ENCODE measurements at regions not wholly inside any gene's neighbourhood (a gene's known extent, or its start where the extent isn't known, plus 50 kb on each side); places are given as distances from the start of the nearest gene placed in this dataset.

GRCh38 chr5:158644301-158644700, 455.4 kb downstream of the EBF1 start:
- no peak for DNase-seq

DNA sequence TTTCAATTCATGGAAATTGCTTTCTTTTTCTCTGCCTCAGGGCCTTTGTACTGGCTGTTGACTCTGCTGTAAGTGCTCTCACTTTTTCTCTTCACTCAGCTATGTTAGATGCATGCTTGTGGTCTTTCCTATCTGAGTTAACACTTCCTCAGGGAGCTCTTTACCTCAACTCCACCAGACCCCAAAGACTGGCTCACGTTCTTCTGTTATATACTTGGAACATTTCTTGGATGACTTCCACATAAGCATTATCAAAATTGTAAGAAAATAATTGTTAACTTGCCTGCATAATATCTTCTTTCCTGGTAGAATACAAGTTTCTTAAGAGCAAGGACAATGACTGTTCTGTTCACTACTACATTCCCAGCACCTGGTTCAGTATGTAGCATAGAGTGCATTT, 455.9 kb downstream of the EBF1 start:
- DNase-seq = no peak

GRCh38 chr5:158642879-158643278, 456.8 kb downstream of the EBF1 start:
- DNase-seq = no peak

DNA sequence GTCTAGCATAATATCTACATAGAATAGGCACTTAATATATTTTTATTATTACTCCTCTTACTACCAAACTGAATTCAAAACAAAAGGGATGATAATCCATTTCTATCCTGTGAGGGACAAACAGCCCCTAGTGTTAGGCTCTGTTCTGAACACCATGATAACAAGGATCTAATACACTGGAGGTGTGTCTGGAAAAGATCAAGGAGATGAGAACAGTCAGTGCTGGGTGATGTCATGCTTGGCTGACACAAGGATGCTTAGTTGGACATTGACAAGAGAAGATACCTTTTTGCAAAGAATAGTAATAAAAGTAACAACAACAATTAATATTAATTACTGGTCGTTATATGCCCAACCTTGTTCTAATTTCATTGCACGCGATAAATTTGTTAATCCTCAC, 458.7 kb downstream of the EBF1 start:
- DNase-seq = no peak

DNA sequence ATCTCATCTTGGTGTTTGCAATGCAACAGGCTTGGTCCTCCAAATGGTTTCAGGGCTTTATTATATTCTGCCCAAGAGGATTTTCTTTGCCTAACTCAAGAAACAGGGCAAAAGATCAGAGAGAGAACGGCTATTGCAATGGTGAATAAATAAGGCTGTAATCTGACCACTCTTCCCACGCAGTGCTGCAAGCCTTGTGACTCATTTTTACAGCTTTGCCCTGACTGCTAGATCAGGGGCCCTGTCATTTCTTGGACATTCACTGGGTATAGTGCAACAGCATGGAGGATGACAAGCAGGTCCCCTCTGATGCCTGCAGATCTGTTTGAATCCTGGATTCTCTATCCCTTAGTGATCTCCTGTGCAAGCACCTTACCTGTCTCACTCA, 459.1 kb downstream of the EBF1 start:
- DNase-seq = no peak

GRCh38 chr5:158639881-158640592, 459.7 kb downstream of the EBF1 start:
- no peak for DNase-seq

GRCh38 chr5:158638396-158638795, 461.3 kb downstream of the EBF1 start:
- DNase-seq = no peak

- DNase-seq = no peak
These were observed 462.7 kb downstream of the EBF1 start for GRCh38 chr5:158637039-158637438.

DNA sequence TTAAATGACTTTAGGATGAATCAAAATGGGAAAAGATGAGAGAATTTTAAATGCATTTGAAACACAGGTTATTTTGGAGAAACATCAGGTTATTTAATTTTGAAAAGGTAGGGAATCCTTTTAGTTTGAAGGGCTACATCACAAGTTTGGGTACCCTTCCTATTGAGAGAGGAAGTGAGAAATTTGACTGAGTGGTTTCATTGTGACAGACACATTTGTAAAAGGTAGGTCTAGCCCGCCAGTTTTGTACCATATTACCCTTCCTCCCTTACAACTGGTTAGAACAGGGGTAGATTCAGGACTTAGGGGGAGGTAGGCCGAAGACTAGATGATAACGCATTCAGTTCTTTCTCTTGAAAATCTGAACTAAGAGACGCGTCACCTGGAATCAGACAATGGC, 464.2 kb downstream of the EBF1 start:
- no peak for DNase-seq

GRCh38 chr5:158634714-158635113, 465.0 kb downstream of the EBF1 start:
- DNase-seq = no peak

- no peak for DNase-seq
These were observed 470.0 kb downstream of the EBF1 start for GRCh38 chr5:158629591-158630312.

DNA sequence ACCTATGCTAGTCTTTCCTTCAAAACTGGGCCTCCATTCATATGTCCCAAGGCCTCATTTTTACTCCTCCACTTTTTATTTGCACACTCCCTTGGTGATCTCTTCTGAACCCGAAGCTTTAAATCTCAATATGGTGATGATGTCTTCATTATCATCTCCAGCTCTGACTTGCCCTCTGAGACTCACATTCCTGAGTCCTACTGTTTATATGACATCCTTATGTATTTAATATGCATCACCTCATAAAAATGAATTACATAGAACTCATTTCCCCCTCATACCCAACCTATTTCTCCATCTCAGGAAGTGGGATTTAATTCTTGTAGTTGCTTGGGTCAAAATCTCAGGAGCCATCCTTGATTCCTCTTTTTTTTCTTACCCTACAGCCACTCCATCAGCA, 473.0 kb downstream of the EBF1 start:
- DNase-seq = no peak

- no peak for DNase-seq
These were observed 475.7 kb downstream of the EBF1 start for GRCh38 chr5:158623971-158624370.

DNA sequence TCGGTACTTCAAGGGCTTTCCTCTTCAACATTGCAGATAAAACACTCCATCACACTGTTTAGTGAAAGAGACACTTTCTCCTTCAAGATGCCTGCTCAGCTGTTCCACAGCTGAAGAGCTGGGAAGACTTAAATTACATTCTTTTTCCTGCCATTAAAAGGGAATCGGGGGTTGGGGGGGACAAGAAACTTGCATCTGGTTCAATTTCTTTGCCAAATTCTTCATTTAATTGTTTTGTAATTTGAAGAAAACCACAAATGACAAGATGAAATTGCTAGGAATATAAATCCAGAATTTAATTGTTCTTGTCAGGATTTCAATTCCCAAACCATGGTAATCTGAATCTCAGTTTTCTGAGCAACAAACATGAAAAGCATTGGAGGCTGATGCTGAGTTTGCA, 478.3 kb downstream of the EBF1 start:
- no peak for DNase-seq

DNA sequence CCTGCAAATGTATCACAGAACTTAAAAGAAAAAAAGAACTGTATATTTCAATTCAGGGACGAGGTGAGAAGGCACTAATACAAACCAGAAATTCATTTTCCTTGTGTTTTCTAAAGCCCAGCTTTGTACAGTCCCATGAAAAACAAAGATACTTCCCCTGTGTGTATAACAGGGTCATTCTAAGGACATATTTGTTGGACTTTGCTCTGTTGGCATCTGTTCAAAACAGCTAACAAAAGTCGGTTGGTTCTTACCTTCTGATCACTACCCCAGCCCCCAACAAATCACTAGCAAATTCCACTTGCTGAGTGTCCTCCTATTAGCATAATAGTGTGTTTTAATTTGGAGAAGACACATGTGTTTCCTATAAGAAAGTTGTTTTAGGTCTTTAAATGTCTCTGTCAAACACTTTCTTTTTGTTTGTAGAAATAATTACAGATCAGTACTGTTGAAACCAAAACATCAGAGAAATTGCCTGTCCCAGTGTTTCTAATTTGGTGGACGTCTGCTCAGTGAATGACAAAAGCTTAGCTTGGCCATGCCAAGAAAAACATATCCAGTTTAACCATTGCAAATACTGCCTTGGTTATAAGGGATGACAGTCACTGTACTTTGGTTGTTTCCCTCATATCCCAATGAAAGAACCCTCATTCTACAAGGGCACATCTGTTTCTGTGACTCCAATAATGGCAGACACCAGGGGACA, 480.5 kb downstream of the EBF1 start:
- DNase-seq = no peak

- DNase-seq = no peak
These were observed 481.5 kb downstream of the EBF1 start for GRCh38 chr5:158618256-158618655.

DNA sequence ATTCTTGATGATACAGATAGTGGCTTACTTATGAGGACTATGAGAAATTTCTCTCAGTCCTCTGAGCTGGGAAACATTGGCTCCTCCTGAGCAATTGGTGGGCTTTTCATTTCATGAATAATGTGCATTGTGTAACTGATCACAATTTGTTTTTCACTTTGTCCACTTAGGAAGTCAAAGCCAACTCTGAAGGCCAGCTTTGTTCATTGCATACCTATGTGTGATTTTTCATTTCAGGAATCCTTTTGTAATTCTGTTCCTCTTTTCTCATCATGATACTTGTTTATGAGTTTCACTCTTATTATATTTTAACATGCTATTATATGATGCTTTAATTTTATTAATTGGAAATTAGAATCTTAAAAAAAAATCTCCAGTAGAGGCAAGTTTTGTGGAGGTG, 483.0 kb downstream of the EBF1 start:
- DNase-seq = no peak

- no peak for DNase-seq
These were observed 484.8 kb downstream of the EBF1 start for GRCh38 chr5:158614951-158615350.

DNA sequence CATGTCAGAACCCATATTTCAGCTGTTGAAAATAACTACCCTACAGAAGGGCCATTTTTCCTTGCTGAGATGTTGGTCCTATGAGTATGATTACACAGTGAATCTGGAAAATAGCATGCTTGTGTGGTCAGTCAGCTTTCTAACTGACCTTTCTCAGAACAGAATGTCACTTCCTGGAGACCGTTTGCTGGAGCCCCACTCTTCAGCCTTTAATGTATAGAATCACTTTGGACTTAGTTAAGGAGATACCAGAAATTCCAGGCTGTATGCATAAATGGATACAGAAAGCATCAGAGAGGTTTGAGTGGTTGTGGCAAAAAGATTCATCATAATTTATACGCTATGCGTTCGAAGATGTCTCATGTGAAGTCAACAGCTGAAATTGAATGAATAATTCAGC, 488.1 kb downstream of the EBF1 start:
- no peak for DNase-seq

- DNase-seq = no peak
These were observed 489.7 kb downstream of the EBF1 start for GRCh38 chr5:158610051-158610415.

DNA sequence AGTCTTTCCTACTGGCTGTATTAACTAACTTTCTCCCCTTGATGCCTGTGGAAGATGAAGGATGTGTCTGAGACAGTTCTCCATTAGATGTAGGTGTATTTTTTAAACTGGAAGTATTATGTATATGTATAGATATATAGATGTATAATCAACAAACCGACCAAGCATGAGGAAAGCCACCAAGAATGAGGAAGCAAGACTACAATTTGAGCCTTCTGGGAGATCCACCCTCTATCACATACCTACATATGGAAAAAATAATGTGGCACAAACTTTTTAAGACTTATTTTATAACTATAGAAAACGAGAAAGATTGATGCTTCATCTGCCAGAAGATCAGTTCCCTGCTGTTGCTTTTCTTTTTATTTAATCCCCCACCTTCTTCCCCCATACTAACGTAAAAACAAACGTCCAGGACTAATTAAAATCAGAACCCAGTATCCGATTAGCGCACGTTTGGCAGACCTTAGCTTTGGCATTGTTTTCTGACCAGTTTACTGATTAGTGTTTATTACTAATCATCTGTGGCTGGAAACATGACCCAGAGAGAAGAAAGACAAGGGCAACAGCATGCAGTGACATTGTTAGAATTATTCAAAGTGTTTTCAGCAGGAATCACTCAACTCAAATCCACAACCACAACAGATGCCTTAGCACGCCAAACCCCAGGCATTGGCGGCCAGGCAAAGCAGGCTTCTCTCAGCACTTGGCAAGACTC, 490.2 kb downstream of the EBF1 start:
- no peak for DNase-seq

DNA sequence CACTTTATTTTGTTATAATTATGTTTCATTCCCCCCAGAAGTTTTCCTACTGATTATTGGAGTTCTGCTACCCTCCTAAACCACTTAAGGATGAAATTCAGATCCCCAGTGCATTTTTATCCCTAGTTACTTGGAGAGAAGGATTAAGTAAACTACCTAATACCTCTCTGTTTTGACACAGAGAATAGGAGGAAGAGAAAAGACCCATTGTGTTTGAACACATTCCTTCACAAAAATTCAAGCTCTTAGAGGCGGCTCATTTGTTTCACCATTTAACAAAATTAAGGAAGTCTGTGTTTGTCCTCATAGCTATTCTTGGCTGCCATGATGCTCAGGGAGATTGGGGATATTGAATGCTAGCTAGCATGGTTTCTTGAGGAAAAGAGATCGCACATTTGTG, 492.6 kb downstream of the EBF1 start:
- DNase-seq = no peak

DNA sequence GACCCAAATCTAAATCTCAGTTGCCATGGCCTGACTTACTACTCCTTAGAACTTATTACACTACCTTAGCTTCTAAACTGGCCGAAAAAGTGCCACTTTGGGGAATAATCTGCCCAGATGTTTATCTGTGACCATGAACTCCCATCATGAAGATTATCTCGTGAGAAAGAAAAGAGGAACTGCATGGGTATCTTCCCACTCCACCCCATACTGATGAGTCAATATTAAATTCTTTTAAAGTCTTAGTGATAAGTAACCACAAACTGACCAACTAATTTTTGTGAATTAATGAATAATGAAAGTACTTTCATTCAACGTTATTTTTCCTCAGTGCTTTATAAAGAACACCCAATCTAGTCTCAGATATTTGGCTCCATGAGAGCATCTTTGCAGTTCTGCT, 493.5 kb downstream of the EBF1 start:
- DNase-seq = no peak

DNA sequence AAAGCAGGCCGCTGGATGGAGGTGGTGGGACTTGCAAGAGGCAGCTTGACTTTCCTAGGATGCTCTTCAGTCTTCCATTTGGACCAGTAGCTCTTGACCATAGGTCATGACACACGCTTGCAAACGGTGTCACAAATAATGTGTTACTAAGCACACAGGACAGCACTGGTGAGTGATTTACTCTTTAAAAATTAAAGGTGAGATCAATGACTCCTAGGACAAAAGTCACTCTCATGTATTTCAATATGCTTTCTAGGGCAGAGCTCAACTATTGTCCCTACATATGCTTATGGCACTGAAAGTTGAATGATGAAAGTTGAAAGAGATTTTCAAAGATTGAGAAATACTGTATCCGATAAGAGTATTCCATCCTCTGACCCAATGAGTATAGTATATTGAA, 496.7 kb downstream of the EBF1 start:
- no peak for DNase-seq

Measured in NCI-H2227 treated with DMSO at 0.1 percent for 48 hours (cell line).